ENCODE measurements at regions not wholly inside any gene's neighbourhood (a gene's known extent, or its start where the extent isn't known, plus 50 kb on each side); places are given as distances from the start of the nearest gene placed in this dataset.
"Not testable (repeated sequence)": the region's sequence is repeated elsewhere in the genome, so short reads cannot be mapped to it uniquely, and the experiment has no call there.

GRCh38 chr1:120665250-120665577 is 58.5 kb upstream of the NBPF26 start:
- not testable (repeated sequence) for DNase-seq (ENCODE audit: low spot score)

GRCh38 chr1:120668187-120668586 is 55.6 kb upstream of the NBPF26 start:
- not testable (repeated sequence) for DNase-seq (ENCODE audit: low spot score)
